ENCODE measurements at regions not wholly inside any gene's neighbourhood (a gene's known extent, or its start where the extent isn't known, plus 50 kb on each side); places are given as distances from the start of the nearest gene placed in this dataset.
A peak's percentile ranks its signal among the peaks of the same experiment; 100 is the strongest.

GRCh38 chr2:45337481-45337880 is 273.6 kb downstream of the SRBD1 start:
- Histone ChIP-seq H3K9me2 (replicated peaks; ENCODE audit: insufficient read depth) (no peaks in the 10 kb centered on the region), H3K36me3 (replicated peaks; ENCODE audit: insufficient read depth, low read depth) (no peaks in the 10 kb centered on the region), H3K4me3 (no peak overlapping the region), H3K9me3 (ENCODE audit: low read depth) (no peaks in the 10 kb centered on the region), H3K27ac (no peak overlapping the region), H3K4me1 (ENCODE audit: insufficient read depth) (no peaks in the 10 kb centered on the region), H3K4me2 (no peak overlapping the region), H3K79me2 (no peaks in the 10 kb centered on the region), H4K20me1 (ENCODE audit: insufficient read depth, poor library complexity, severe bottlenecking) (no peaks in the 10 kb centered on the region), H2AFZ (no peak overlapping the region), H3K27me3 (no peaks in the 10 kb centered on the region)
- TF ChIP-seq EZH2phosphoT487 (IDR thresholded peaks at IDR 0.05; ENCODE audit: low read depth, severe bottlenecking, unreplicated experiment) = no peak
- TF ChIP-seq, protein P1, sequence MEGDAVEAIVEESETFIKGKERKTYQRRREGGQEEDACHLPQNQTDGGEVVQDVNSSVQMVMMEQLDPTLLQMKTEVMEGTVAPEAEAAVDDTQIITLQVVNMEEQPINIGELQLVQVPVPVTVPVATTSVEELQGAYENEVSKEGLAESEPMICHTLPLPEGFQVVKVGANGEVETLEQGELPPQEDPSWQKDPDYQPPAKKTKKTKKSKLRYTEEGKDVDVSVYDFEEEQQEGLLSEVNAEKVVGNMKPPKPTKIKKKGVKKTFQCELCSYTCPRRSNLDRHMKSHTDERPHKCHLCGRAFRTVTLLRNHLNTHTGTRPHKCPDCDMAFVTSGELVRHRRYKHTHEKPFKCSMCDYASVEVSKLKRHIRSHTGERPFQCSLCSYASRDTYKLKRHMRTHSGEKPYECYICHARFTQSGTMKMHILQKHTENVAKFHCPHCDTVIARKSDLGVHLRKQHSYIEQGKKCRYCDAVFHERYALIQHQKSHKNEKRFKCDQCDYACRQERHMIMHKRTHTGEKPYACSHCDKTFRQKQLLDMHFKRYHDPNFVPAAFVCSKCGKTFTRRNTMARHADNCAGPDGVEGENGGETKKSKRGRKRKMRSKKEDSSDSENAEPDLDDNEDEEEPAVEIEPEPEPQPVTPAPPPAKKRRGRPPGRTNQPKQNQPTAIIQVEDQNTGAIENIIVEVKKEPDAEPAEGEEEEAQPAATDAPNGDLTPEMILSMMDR (IDR thresholded peaks at IDR 0.05; ENCODE audit: poor library complexity) = no peak
- no peak for TF ChIP-seq EZH2 (IDR thresholded peaks at IDR 0.05; ENCODE audit: borderline replicate concordance)
- 93% methylated on average over 3 of the region's 3 CpGs for WGBS (ENCODE audit: low lambda C conversion rate, missing lambda C conversion rate)
- DNase-seq (ENCODE audit: low spot score) = no peak

GRCh38 chr2:45334205-45334604 is 276.9 kb downstream of the SRBD1 start:
- H3K9me2 ChIP-seq (replicated peaks; ENCODE audit: insufficient read depth) = no peaks in the 10 kb centered on the region
- no peak for DNase-seq (ENCODE audit: low spot score)
- H3K27me3 ChIP-seq = no peaks in the 10 kb centered on the region
- peaks cover 3% of the 10 kb centered on the region for H3K4me1 ChIP-seq (ENCODE audit: insufficient read depth)
- 65% methylated on average over 17 of the region's 17 CpGs for WGBS (ENCODE audit: low lambda C conversion rate, missing lambda C conversion rate)
- no peak overlapping the region for H2AFZ ChIP-seq
- H3K79me2 ChIP-seq = no peaks in the 10 kb centered on the region
- no peak for TF ChIP-seq EZH2phosphoT487 (IDR thresholded peaks at IDR 0.05; ENCODE audit: low read depth, severe bottlenecking, unreplicated experiment)
- no peak for TF ChIP-seq EZH2 (IDR thresholded peaks at IDR 0.05; ENCODE audit: borderline replicate concordance)
- TF ChIP-seq, protein P1 (IDR thresholded peaks at IDR 0.05; ENCODE audit: poor library complexity) = no peak
- no peaks in the 10 kb centered on the region for H4K20me1 ChIP-seq (ENCODE audit: insufficient read depth, poor library complexity, severe bottlenecking)
- H3K4me2 ChIP-seq = no peak overlapping the region
- no peak overlapping the region for H3K4me3 ChIP-seq
- no peaks in the 10 kb centered on the region for H3K36me3 ChIP-seq (replicated peaks; ENCODE audit: insufficient read depth, low read depth)
- H3K27ac ChIP-seq = no peak overlapping the region
- no peaks in the 10 kb centered on the region for H3K9me3 ChIP-seq (ENCODE audit: low read depth)

GRCh38 chr2:45332567-45332966 is 278.5 kb downstream of the SRBD1 start:
- Histone ChIP-seq H3K4me3 (no peak overlapping the region), H3K27me3 (no peaks in the 10 kb centered on the region), H3K4me2 (no peak overlapping the region), H3K9me3 (ENCODE audit: low read depth) (no peaks in the 10 kb centered on the region), H3K9me2 (replicated peaks; ENCODE audit: insufficient read depth) (no peaks in the 10 kb centered on the region), H3K27ac (no peak overlapping the region), H4K20me1 (ENCODE audit: insufficient read depth, poor library complexity, severe bottlenecking) (no peaks in the 10 kb centered on the region), H3K4me1 (ENCODE audit: insufficient read depth) (peaks cover 3% of the 10 kb centered on the region), H3K79me2 (no peaks in the 10 kb centered on the region), H3K36me3 (replicated peaks; ENCODE audit: insufficient read depth, low read depth) (no peaks in the 10 kb centered on the region), H2AFZ (no peak overlapping the region)
- 76% methylated on average over 1 of the region's 1 CpG for WGBS (ENCODE audit: low lambda C conversion rate, missing lambda C conversion rate)
- DNase-seq (ENCODE audit: low spot score) = peak; percentile 11
- TF ChIP-seq, protein P1 (IDR thresholded peaks at IDR 0.05; ENCODE audit: poor library complexity) = no peak
- TF ChIP-seq EZH2phosphoT487 (IDR thresholded peaks at IDR 0.05; ENCODE audit: low read depth, severe bottlenecking, unreplicated experiment) = no peak
- TF ChIP-seq EZH2 (IDR thresholded peaks at IDR 0.05; ENCODE audit: borderline replicate concordance) = no peak

GRCh38 chr2:45332094-45332493 is 279.0 kb downstream of the SRBD1 start:
- no peaks in the 10 kb centered on the region for H3K9me2 ChIP-seq (replicated peaks; ENCODE audit: insufficient read depth)
- H3K27me3 ChIP-seq = no peaks in the 10 kb centered on the region
- no peak overlapping the region for H2AFZ ChIP-seq
- TF ChIP-seq EZH2 (IDR thresholded peaks at IDR 0.05; ENCODE audit: borderline replicate concordance) = no peak
- TF ChIP-seq, protein P1 (IDR thresholded peaks at IDR 0.05; ENCODE audit: poor library complexity) = no peak
- no peak overlapping the region for H3K27ac ChIP-seq
- H3K4me2 ChIP-seq = no peak overlapping the region
- H3K79me2 ChIP-seq = no peaks in the 10 kb centered on the region
- H3K36me3 ChIP-seq (replicated peaks; ENCODE audit: insufficient read depth, low read depth) = no peaks in the 10 kb centered on the region
- H3K4me3 ChIP-seq = no peak overlapping the region
- H3K9me3 ChIP-seq (ENCODE audit: low read depth) = no peaks in the 10 kb centered on the region
- DNase-seq (ENCODE audit: low spot score) = no peak
- H4K20me1 ChIP-seq (ENCODE audit: insufficient read depth, poor library complexity, severe bottlenecking) = no peaks in the 10 kb centered on the region
- peaks cover 3% of the 10 kb centered on the region for H3K4me1 ChIP-seq (ENCODE audit: insufficient read depth)
